ENCODE measurements at regions not wholly inside any gene's neighbourhood (a gene's known extent, or its start where the extent isn't known, plus 50 kb on each side); places are given as distances from the start of the nearest gene placed in this dataset.

GRCh38 chr16:11487289-11487688 is 99.4 kb downstream of the LITAF start:
- Histone ChIP-seq H3K27me3 (no peaks in the 10 kb centered on the region), H3K36me3 (no peaks in the 10 kb centered on the region), H3K4me1 (no peaks in the 10 kb centered on the region), H3K9me3 (no peaks in the 10 kb centered on the region), H3K4me3 (ENCODE audit: low read depth, low read length) (no peak overlapping the region)
- DNase-seq: no peak
- TF ChIP-seq CTCF (IDR thresholded peaks at IDR 0.05; ENCODE audit: low read depth, low read length): no peak

- H3K36me3 ChIP-seq: no peaks in the 10 kb centered on the region
- H3K4me3 ChIP-seq (ENCODE audit: low read depth, low read length): no peak overlapping the region
- no peaks in the 10 kb centered on the region for H3K27me3 ChIP-seq
- H3K9me3 ChIP-seq: no peaks in the 10 kb centered on the region
- no peaks in the 10 kb centered on the region for H3K4me1 ChIP-seq
- DNase-seq: no peak
- TF ChIP-seq CTCF (IDR thresholded peaks at IDR 0.05; ENCODE audit: low read depth, low read length): no peak
Measured at GRCh38 chr16:11488304-11488703, 98.4 kb downstream of the LITAF start.

GRCh38 chr16:11491524-11491923 is 95.2 kb downstream of the LITAF start:
- no peaks in the 10 kb centered on the region for H3K9me3 ChIP-seq
- no peaks in the 10 kb centered on the region for H3K36me3 ChIP-seq
- no peaks in the 10 kb centered on the region for H3K27me3 ChIP-seq
- no peaks in the 10 kb centered on the region for H3K4me1 ChIP-seq
- no peak for TF ChIP-seq CTCF (IDR thresholded peaks at IDR 0.05; ENCODE audit: low read depth, low read length)
- DNase-seq: no peak
- H3K4me3 ChIP-seq (ENCODE audit: low read depth, low read length): no peak overlapping the region

- H3K9me3 ChIP-seq: no peaks in the 10 kb centered on the region
- no peak overlapping the region for H3K4me3 ChIP-seq (ENCODE audit: low read depth, low read length)
- no peak for TF ChIP-seq CTCF (IDR thresholded peaks at IDR 0.05; ENCODE audit: low read depth, low read length)
- DNase-seq: no peak
- H3K27me3 ChIP-seq: no peaks in the 10 kb centered on the region
- peaks cover 11% of the 10 kb centered on the region for H3K4me1 ChIP-seq
- no peaks in the 10 kb centered on the region for H3K36me3 ChIP-seq
Measured at GRCh38 chr16:11492808-11493530, 93.8 kb downstream of the LITAF start.

- peaks cover 14% of the 10 kb centered on the region for H3K4me1 ChIP-seq
- no peak for TF ChIP-seq CTCF (IDR thresholded peaks at IDR 0.05; ENCODE audit: low read depth, low read length)
- no peaks in the 10 kb centered on the region for H3K27me3 ChIP-seq
- H3K36me3 ChIP-seq: no peaks in the 10 kb centered on the region
- H3K4me3 ChIP-seq (ENCODE audit: low read depth, low read length): no peak overlapping the region
- no peak for DNase-seq
- no peaks in the 10 kb centered on the region for H3K9me3 ChIP-seq
Measured at GRCh38 chr16:11493531-11493929, 93.2 kb downstream of the LITAF start.

GRCh38 chr16:11494029-11494428 is 92.7 kb downstream of the LITAF start:
- Histone ChIP-seq H3K27me3 (no peaks in the 10 kb centered on the region), H3K4me3 (ENCODE audit: low read depth, low read length) (no peak overlapping the region), H3K9me3 (no peaks in the 10 kb centered on the region), H3K4me1 (peaks cover 14% of the 10 kb centered on the region), H3K36me3 (no peaks in the 10 kb centered on the region)
- no peak for DNase-seq
- no peak for TF ChIP-seq CTCF (IDR thresholded peaks at IDR 0.05; ENCODE audit: low read depth, low read length)
